SK-N-SH (cell line): ENCODE measurements at regions not wholly inside any gene's neighbourhood (a gene's known extent, or its start where the extent isn't known, plus 50 kb on each side); places are given as distances from the start of the nearest gene placed in this dataset.

Experiments
- CTCF ChIA-PET: fragments of 300-600, 350-600 bp; formaldehyde crosslinking; extraction: SDS; loops from one replicate; lab custom pipeline; 2021; lab: Yijun Ruan, JAX
- POLR2A ChIA-PET: fragments of 350-600 bp; sonication (Branson Sonifier 250); formaldehyde crosslinking; extraction: SDS; loops from one replicate; lab custom pipeline; 2020; ENCODE audit warnings: antibody characterized with exemption, inconsistent platforms; lab: Yijun Ruan, JAX
- DNase-seq: peaks from one replicate; pipeline ENCODE4 v3.0.0; 2012
- H2AFZ ChIP-seq: fragments of 200-600 bp; sonication (generic); 2 replicates; pipeline ENCODE4 v1.8.1; 2016; ENCODE audit warnings: antibody characterized with exemption, mild to moderate bottlenecking, low read depth
- H3F3A ChIP-seq: fragments of 200-600 bp; sonication (generic); replicated peaks from 2 replicates; pipeline ENCODE3; 2016; ENCODE audit warnings: antibody characterized with exemption, mild to moderate bottlenecking; ENCODE audit not compliant: insufficient read depth
- H3K27ac ChIP-seq, 2 experiments: fragments of 200-500 bp in 1 of 2; fragments of 200-600 bp in 1 of 2; sonication (Bioruptor generic) in 1 of 2; sonication (generic), shearing (Covaris generic) in 1 of 2; 2 replicates each; pipeline versions ENCODE4 v1.5.1 to v1.6.1; 2014 to 2016; ENCODE audit warnings: low read depth in 2 of 2, inconsistent platforms in 1 of 2, low read length in 1 of 2, mild to moderate bottlenecking in 1 of 2, mixed read lengths in 1 of 2
- H3K27me3 ChIP-seq: fragments of 200-600 bp; sonication (generic), shearing (Covaris generic); 2 replicates; pipeline ENCODE4 v1.6.1; 2016; ENCODE audit warnings: mixed run types; ENCODE audit not compliant: insufficient read depth
- H3K36me3 ChIP-seq, 2 experiments: fragments of 200-500 bp in 1 of 2; fragments of 200-600 bp in 1 of 2; sonication (Bioruptor generic) in 1 of 2; sonication (generic) in 1 of 2; replicated peaks in 1 of 2; 2 replicates each; pipeline versions ENCODE3 to v1.5.1; 2014 to 2016; ENCODE audit warnings: low read length in 1 of 2, mild to moderate bottlenecking in 1 of 2; ENCODE audit not compliant: insufficient read depth in 2 of 2, control insufficient read depth in 1 of 2
- H3K4me1 ChIP-seq, 2 experiments: fragments of 200-500 bp in 1 of 2; fragments of 200-600 bp in 1 of 2; sonication (Bioruptor generic) in 1 of 2; sonication (generic), shearing (Covaris generic) in 1 of 2; 2 replicates each; pipeline versions ENCODE4 v1.5.1 to v1.6.1; 2014 to 2016; ENCODE audit warnings: low read depth in 1 of 2, low read length in 1 of 2, mixed run types in 1 of 2; ENCODE audit not compliant: insufficient read depth in 2 of 2, control insufficient read depth in 1 of 2
- H3K4me2 ChIP-seq: fragments of 200-600 bp; sonication (generic), shearing (Covaris generic); 2 replicates; pipeline ENCODE4 v1.6.1; 2017; ENCODE audit warnings: mixed run types
- H3K4me3 ChIP-seq, 2 experiments: fragments of 200-500 bp in 1 of 2; fragments of 200-600 bp in 1 of 2; sonication (Bioruptor generic) in 1 of 2; sonication (generic), shearing (Covaris generic) in 1 of 2; 2 replicates each; pipeline versions ENCODE4 v1.5.1 to v1.8.1; 2014 to 2016; ENCODE audit warnings: low read depth in 2 of 2, inconsistent platforms in 1 of 2, low read length in 1 of 2, mild to moderate bottlenecking in 1 of 2, mixed read lengths in 1 of 2, moderate library complexity in 1 of 2
- H3K79me2 ChIP-seq: fragments of 200-600 bp; sonication (generic); 2 replicates; pipeline ENCODE4 v1.8.1; 2017; ENCODE audit warnings: mild to moderate bottlenecking; ENCODE audit not compliant: insufficient read depth
- H3K9ac ChIP-seq: fragments of 200-600 bp; sonication (generic); 2 replicates; pipeline ENCODE4 v1.6.1; 2017; ENCODE audit warnings: mixed run types
- H3K9me2 ChIP-seq: fragments of 200-600 bp; sonication (generic); 2 replicates; pipeline ENCODE4 v1.6.1; 2017; ENCODE audit warnings: mixed run types
- H3K9me3 ChIP-seq: fragments of 200-600 bp; sonication (generic); 2 replicates; pipeline ENCODE4 v1.6.1; 2017; ENCODE audit warnings: mixed run types, mild to moderate bottlenecking, moderate library complexity
- H4K20me1 ChIP-seq: fragments of 200-600 bp; sonication (generic); 2 replicates; pipeline ENCODE4 v1.6.1; 2017; ENCODE audit warnings: mild to moderate bottlenecking, mixed run types; ENCODE audit not compliant: insufficient read depth
- ELF1 ChIP-seq: IDR thresholded peaks from 2 replicates; pipeline ENCODE4 v1.4.0; 2012
- EP300 ChIP-seq, 2 experiments: IDR thresholded peaks; 2 replicates each; pipeline versions ENCODE4 v1.4.0 to v1.6.1; 2012; ENCODE audit warnings: borderline replicate concordance in 1 of 2, low read depth in 1 of 2, low read length in 1 of 2
- FOXJ3 ChIP-seq: sonication (generic); formaldehyde crosslinking; IDR thresholded peaks from 2 replicates; pipeline ENCODE4 v1.5.1; 2020; ENCODE audit warnings: mild to moderate bottlenecking, missing genetic modification reagents
- FOXM1 ChIP-seq: IDR thresholded peaks from 2 replicates; pipeline ENCODE4 v1.4.0; 2012; ENCODE audit warnings: low read depth, mild to moderate bottlenecking
- MEF2A ChIP-seq: IDR thresholded peaks from 2 replicates; pipeline ENCODE4 v1.4.0; 2012; ENCODE audit warnings: low read depth, borderline replicate concordance
- MXI1 ChIP-seq: IDR thresholded peaks from 2 replicates; pipeline ENCODE4 v1.6.1; 2012; ENCODE audit warnings: mild to moderate bottlenecking, low read depth, low read length, improper control_type of control experiment
- NFIC ChIP-seq: IDR thresholded peaks from 2 replicates; pipeline ENCODE4 v1.4.0; 2012; ENCODE audit warnings: borderline replicate concordance
- NRF1 ChIP-seq: IDR thresholded peaks from 2 replicates; pipeline ENCODE4 v1.6.1; 2012; ENCODE audit warnings: low read depth, mild to moderate bottlenecking, low read length
- POLR2AphosphoS5 ChIP-seq: IDR thresholded peaks from 2 replicates; pipeline ENCODE4 v1.6.1; 2012; ENCODE audit warnings: low read depth, low read length
- RAD21 ChIP-seq: IDR thresholded peaks from 2 replicates; pipeline ENCODE4 v1.6.1; 2012; ENCODE audit warnings: mild to moderate bottlenecking, low read length
- RCOR1 ChIP-seq: fragments of 150-350 bp; IDR thresholded peaks from 2 replicates; pipeline ENCODE4 v1.6.1; 2017; ENCODE audit warnings: antibody characterized with exemption, low read length
- RFX5 ChIP-seq: IDR thresholded peaks from 2 replicates; pipeline ENCODE4 v1.6.1; 2012; ENCODE audit warnings: mild to moderate bottlenecking, improper control_type of control experiment, low read length
- TEAD4 ChIP-seq: IDR thresholded peaks from 2 replicates; pipeline ENCODE4 v1.4.0; 2012; ENCODE audit warnings: mild to moderate bottlenecking, borderline replicate concordance; ENCODE audit not compliant: insufficient read depth
- WGBS: methylation state at CpG from one replicate; pipeline ENCODE4 v1.1.6; 2017; ENCODE audit warnings: low lambda C conversion rate; 5-methylcytosine and 5-hydroxymethylcytosine counted together
- TF ChIP-seq, protein P1 (sequence below): IDR thresholded peaks from 2 replicates; pipeline ENCODE4 v1.4.0; 2012; ENCODE audit warnings: low read depth, borderline replicate concordance
- TF ChIP-seq, protein P2 (sequence below): fragments of 200-600 bp; sonication (generic); IDR thresholded peaks from 2 replicates; pipeline ENCODE4 v1.6.1; 2017; ENCODE audit warnings: antibody characterized with exemption, mild to moderate bottlenecking, moderate library complexity
- TF ChIP-seq, protein P3 (sequence below): IDR thresholded peaks from 2 replicates; pipeline ENCODE4; 2012
- TF ChIP-seq, protein P4 (sequence below): fragments of 150-350 bp; IDR thresholded peaks from 2 replicates; pipeline ENCODE4 v1.6.1; 2016; ENCODE audit warnings: mild to moderate bottlenecking, low read depth, low read length
- TF ChIP-seq, protein P5 (sequence below): fragments of 150-350 bp; IDR thresholded peaks from 2 replicates; pipeline ENCODE4 v1.6.1; 2017; ENCODE audit warnings: antibody characterized with exemption, low read length, low read depth, borderline replicate concordance
- TF ChIP-seq, protein P6 (sequence below): IDR thresholded peaks from 2 replicates; pipeline ENCODE4 v1.4.0; 2012; ENCODE audit warnings: low read depth

DNA sequence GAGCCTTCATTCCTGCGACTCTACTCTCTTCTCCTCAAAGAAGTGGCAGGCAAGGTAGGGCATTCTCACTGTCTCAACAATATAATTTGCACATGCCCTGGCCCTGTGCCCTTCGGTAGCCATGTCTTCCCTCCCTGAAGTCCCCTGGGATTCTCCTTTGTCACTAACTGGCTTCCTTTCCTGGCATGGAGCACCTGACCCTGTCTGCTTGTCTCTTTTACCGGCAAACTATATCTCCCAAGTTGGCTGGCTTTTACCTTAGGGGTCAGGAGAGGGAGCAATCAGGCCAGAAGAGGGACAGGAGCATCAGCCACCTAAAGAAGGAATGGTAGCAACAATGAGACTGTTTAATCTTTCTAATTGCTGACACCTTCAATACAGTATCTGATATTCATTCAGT lies 51.9 kb upstream of the RMDN2 start:
- Histone ChIP-seq H2AFZ (no peak overlapping the region), H3K79me2 (no peaks in the 10 kb centered on the region), H3K27ac (no peak overlapping the region), H3K4me2 (no peak overlapping the region), H3K9me2 (no peaks in the 10 kb centered on the region), H3K9me3 (no peaks in the 10 kb centered on the region), H3K4me1 (peaks cover 20 to 48% of the 10 kb centered on the region in 2 experiments; a peak in 3 of 4 replicates), H3K9ac (no peak overlapping the region), H4K20me1 (no peaks in the 10 kb centered on the region), H3F3A (peaks cover 9% of the 10 kb centered on the region), H3K36me3 (no peaks in the 10 kb centered on the region), H3K27me3 (no peaks in the 10 kb centered on the region), H3K4me3 (no peak overlapping the region)
- ChIA-PET POLR2A (interaction anchor here (0.9 to 2.2 kb wide), 3 partner anchors 17 to 201 kb away, joined by 6 to 8 read pairs (median 6); no protein-coding TSS in a partner anchor), CTCF (interaction anchor here (2.4 to 23.4 kb wide), 5 partner anchors 17 to 473 kb away, joined by 15 to 546 read pairs (median 41); no protein-coding TSS in a partner anchor)
- DNase-seq: no peak
- 80% methylated on average over 3 of the region's 3 CpGs for WGBS
- TF ChIP-seq MEF2A (no peak), NFIC (no peak), RFX5 (no peak), FOXM1 (no peak), EP300 (IDR thresholded peaks at IDR 0.05; ENCODE audit: borderline replicate concordance in 1 of 2, low read depth in 1 of 2, low read length in 1 of 2) (no peak), FOXJ3 (CRISPR knock-in tag) (no peak), TEAD4 (no peak), RCOR1 (no peak)
- TF ChIP-seq, protein P1, sequence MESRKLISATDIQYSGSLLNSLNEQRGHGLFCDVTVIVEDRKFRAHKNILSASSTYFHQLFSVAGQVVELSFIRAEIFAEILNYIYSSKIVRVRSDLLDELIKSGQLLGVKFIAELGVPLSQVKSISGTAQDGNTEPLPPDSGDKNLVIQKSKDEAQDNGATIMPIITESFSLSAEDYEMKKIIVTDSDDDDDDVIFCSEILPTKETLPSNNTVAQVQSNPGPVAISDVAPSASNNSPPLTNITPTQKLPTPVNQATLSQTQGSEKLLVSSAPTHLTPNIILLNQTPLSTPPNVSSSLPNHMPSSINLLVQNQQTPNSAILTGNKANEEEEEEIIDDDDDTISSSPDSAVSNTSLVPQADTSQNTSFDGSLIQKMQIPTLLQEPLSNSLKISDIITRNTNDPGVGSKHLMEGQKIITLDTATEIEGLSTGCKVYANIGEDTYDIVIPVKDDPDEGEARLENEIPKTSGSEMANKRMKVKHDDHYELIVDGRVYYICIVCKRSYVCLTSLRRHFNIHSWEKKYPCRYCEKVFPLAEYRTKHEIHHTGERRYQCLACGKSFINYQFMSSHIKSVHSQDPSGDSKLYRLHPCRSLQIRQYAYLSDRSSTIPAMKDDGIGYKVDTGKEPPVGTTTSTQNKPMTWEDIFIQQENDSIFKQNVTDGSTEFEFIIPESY: no peak
- TF ChIP-seq, protein P2, sequence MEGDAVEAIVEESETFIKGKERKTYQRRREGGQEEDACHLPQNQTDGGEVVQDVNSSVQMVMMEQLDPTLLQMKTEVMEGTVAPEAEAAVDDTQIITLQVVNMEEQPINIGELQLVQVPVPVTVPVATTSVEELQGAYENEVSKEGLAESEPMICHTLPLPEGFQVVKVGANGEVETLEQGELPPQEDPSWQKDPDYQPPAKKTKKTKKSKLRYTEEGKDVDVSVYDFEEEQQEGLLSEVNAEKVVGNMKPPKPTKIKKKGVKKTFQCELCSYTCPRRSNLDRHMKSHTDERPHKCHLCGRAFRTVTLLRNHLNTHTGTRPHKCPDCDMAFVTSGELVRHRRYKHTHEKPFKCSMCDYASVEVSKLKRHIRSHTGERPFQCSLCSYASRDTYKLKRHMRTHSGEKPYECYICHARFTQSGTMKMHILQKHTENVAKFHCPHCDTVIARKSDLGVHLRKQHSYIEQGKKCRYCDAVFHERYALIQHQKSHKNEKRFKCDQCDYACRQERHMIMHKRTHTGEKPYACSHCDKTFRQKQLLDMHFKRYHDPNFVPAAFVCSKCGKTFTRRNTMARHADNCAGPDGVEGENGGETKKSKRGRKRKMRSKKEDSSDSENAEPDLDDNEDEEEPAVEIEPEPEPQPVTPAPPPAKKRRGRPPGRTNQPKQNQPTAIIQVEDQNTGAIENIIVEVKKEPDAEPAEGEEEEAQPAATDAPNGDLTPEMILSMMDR: no peak

DNA sequence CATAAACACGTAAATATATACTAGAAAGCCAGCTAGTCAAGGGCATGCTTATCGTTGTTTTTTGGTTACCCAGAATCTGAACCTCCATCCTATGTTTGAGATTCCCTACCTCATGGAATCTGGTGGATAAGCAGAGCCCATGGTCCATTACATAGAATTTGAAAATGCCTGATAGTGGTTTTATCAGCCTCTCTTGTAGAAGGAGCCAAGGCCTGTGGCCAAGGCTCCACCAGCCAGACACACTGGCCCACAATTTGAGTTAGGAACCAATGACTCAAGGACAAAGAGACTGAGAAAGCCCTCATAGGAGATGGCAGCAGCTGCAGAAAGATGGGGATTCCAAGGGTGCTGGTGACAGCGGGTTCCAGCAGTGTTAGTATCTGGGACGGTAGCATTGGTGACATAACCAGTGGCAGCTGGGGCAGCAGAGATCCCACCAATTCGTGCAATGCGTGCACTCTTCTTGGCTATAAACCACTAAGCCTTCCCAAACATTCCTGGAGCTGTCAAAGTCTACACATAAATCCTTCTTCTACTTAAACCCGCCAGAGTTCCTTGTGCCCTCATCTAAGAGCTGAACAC lies 51.2 kb upstream of the RMDN2 start:
- Histone ChIP-seq H4K20me1 (no peaks in the 10 kb centered on the region), H3K9me2 (no peaks in the 10 kb centered on the region), H3K9ac (no peak overlapping the region), H3K79me2 (no peaks in the 10 kb centered on the region), H3K4me1 (peaks cover 20 to 48% of the 10 kb centered on the region in 2 experiments; a peak in 3 of 4 replicates), H3K27me3 (no peaks in the 10 kb centered on the region), H3K27ac (no peak overlapping the region), H3F3A (peaks cover 9% of the 10 kb centered on the region), H2AFZ (no peak overlapping the region), H3K4me3 (no peak overlapping the region), H3K9me3 (no peaks in the 10 kb centered on the region), H3K4me2 (no peak overlapping the region), H3K36me3 (no peaks in the 10 kb centered on the region)
- no peak for DNase-seq
- WGBS: 97% methylated on average over 7 of the region's 7 CpGs
- ChIA-PET POLR2A (interaction anchor here (2.2 kb wide), 1 partner anchor 17 kb away, joined by 6 read pairs; no protein-coding TSS in a partner anchor), CTCF (interaction anchor here (0.6 to 23.4 kb wide), 6 partner anchors 15 to 474 kb away, joined by 3 to 546 read pairs (median 192); no protein-coding TSS in a partner anchor)
- no peak for TF ChIP-seq ELF1
- no peak for TF ChIP-seq NRF1
- TF ChIP-seq, protein P3, sequence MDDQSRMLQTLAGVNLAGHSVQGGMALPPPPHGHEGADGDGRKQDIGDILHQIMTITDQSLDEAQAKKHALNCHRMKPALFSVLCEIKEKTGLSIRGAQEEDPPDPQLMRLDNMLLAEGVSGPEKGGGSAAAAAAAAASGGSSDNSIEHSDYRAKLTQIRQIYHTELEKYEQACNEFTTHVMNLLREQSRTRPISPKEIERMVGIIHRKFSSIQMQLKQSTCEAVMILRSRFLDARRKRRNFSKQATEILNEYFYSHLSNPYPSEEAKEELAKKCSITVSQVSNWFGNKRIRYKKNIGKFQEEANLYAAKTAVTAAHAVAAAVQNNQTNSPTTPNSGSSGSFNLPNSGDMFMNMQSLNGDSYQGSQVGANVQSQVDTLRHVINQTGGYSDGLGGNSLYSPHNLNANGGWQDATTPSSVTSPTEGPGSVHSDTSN: no peak
- no peak for TF ChIP-seq RCOR1
- no peak for TF ChIP-seq RAD21
- TF ChIP-seq TEAD4: no peak
- no peak for TF ChIP-seq MXI1
- TF ChIP-seq, protein P4, sequence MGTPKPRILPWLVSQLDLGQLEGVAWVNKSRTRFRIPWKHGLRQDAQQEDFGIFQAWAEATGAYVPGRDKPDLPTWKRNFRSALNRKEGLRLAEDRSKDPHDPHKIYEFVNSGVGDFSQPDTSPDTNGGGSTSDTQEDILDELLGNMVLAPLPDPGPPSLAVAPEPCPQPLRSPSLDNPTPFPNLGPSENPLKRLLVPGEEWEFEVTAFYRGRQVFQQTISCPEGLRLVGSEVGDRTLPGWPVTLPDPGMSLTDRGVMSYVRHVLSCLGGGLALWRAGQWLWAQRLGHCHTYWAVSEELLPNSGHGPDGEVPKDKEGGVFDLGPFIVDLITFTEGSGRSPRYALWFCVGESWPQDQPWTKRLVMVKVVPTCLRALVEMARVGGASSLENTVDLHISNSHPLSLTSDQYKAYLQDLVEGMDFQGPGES: no peak
- TF ChIP-seq, protein P5, sequence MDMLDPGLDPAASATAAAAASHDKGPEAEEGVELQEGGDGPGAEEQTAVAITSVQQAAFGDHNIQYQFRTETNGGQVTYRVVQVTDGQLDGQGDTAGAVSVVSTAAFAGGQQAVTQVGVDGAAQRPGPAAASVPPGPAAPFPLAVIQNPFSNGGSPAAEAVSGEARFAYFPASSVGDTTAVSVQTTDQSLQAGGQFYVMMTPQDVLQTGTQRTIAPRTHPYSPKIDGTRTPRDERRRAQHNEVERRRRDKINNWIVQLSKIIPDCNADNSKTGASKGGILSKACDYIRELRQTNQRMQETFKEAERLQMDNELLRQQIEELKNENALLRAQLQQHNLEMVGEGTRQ: no peak
- no peak for TF ChIP-seq POLR2AphosphoS5
- TF ChIP-seq, protein P6, sequence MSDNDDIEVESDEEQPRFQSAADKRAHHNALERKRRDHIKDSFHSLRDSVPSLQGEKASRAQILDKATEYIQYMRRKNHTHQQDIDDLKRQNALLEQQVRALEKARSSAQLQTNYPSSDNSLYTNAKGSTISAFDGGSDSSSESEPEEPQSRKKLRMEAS: no peak
